HUES6 (cell line): ENCODE measurements at regions not wholly inside any gene's neighbourhood (a gene's known extent, or its start where the extent isn't known, plus 50 kb on each side); places are given as distances from the start of the nearest gene placed in this dataset.
"Not testable (repeated sequence)": the region's sequence is repeated elsewhere in the genome, so short reads cannot be mapped to it uniquely, and the experiment has no call there.

Source experiments
- H3K27ac ChIP-seq: 2 replicates; pipeline ENCODE4 v1.7.0; 2013; ENCODE audit warnings: low read depth, mild to moderate bottlenecking, low read length, inconsistent platforms
- H3K27me3 ChIP-seq: 2 replicates; pipeline ENCODE4 v1.6.1; 2013; ENCODE audit warnings: low read length; ENCODE audit not compliant: control insufficient read depth, insufficient read depth
- H3K36me3 ChIP-seq: 2 replicates; pipeline ENCODE4 v1.6.1; 2013; ENCODE audit warnings: low read length; ENCODE audit not compliant: control insufficient read depth, insufficient read depth
- H3K4me1 ChIP-seq: 2 replicates; pipeline ENCODE4 v1.6.1; 2013; ENCODE audit warnings: low read length; ENCODE audit not compliant: control insufficient read depth, insufficient read depth
- H3K4me3 ChIP-seq: 2 replicates; pipeline ENCODE4 v1.5.1; 2013; ENCODE audit warnings: low read depth, low read length
- H3K9ac ChIP-seq: one replicate; pipeline ENCODE4 v1.6.1; 2013; ENCODE audit warnings: mild to moderate bottlenecking, low read length
- H3K9me3 ChIP-seq: 2 replicates; pipeline ENCODE4 v1.6.1; 2013; ENCODE audit warnings: low read depth, low read length; ENCODE audit not compliant: control insufficient read depth, insufficient read depth

DNA sequence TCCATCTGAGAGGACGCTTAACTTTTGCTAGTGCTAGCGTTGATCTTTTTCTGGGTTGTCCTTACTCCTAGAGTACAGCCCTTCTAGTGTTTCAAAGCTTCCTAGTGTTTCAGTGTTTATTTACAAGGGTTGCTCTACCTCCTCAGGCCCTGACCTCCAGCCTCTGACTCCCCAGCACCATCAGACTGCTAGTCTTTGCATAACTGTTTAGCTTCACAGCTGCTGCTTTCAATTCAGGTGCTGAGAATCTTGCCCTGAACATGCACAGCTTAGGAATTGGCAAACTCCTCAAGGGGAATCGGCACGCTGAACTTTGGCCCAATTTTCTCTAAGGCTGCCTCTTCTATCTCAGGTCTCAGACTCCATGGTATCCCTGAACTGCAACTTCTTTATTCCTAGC is 52.9 kb downstream of the OR52B4 start:
- not testable (repeated sequence) for H3K36me3 ChIP-seq, H3K9me3 ChIP-seq, H3K27ac ChIP-seq, H3K4me3 ChIP-seq, H3K27me3 ChIP-seq, H3K4me1 ChIP-seq, H3K9ac ChIP-seq

DNA sequence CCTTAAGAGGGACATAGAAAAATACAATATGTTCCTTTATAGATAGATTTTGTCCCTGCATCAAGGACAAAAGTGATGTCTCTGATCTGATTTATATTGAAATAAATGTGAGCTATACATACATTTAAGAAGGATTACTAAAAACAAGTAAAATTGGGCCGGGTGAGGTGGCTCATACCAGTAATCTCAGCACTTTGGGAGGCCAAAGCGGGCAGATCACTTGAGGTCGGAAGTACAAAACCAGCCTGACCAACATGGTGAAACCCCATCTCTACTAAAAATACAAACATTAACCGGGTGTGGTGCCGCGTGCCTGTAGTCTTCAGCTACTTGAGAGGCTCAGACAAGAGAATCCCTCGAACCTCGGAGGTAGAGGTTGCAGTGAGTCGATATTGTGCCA is 91.0 kb downstream of the OR52B4 start:
- not testable (repeated sequence) for H3K4me1 ChIP-seq, H3K27me3 ChIP-seq, H3K9me3 ChIP-seq, H3K4me3 ChIP-seq, H3K9ac ChIP-seq, H3K27ac ChIP-seq, H3K36me3 ChIP-seq

DNA sequence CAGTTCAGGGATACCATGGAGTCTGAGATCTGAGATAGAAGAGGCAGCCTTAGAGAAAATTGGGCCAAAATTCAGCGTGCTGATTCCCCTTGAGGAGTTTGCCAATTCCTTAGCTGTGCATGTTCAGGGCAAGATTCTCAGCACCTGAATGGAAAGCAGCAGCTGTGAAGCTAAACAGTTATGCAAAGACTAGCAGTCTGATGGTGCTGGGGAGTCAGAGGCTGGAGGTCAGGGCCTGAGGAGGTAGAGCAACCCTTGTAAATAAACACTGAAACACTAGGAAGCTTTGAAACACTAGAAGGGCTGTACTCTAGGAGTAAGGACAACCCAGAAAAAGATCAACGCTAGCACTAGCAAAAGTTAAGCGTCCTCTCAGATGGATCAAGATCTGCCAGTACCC is 117.1 kb downstream of the OR52B4 start:
- not testable (repeated sequence) for H3K4me3 ChIP-seq, H3K9me3 ChIP-seq, H3K27me3 ChIP-seq, H3K4me1 ChIP-seq, H3K36me3 ChIP-seq, H3K27ac ChIP-seq
- H3K9ac ChIP-seq = peak overlapping the region; percentile 33

DNA sequence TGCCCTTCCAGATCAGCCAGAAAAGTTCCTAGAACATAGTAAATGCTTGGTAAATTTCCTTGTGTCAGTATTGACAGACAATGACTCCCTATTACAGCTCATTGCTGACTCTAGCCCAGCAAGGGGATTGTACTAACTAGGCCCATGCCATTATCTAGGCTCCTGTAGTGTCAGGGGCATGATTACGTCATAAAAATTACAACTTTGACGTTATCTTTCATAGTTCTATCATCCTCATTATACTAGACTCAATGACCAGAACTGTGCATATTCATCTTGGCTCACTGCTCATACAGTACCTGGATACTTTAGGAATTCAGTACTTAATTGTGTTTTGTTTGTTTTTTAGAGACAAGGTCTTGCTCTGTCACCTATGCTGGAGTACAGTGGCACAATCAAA is 118.7 kb downstream of the OR52B4 start:
- not testable (repeated sequence) for H3K27me3 ChIP-seq, H3K4me3 ChIP-seq, H3K4me1 ChIP-seq, H3K27ac ChIP-seq, H3K36me3 ChIP-seq, H3K9ac ChIP-seq, H3K9me3 ChIP-seq

DNA sequence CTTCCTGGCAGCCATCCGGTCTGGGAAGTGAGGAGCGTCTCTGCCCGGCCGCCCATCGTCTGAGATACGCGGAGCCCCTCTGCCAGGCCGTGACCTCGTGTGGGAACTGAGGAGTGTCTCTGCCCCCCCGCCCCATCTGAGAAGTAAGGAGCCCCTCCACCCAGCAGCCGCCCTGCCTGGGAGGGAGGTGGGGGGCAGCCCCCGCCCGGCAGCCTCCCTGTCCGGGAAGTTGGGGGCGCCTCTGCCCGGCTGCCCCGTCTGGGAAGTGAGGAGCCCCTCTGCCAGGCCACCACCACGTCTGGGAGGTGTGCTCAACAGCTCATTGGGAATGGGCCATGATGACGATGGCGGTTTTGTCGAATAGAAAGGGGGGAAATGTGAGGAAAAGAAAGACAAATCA is 130.4 kb downstream of the OR52B4 start:
- not testable (repeated sequence) for H3K27me3 ChIP-seq, H3K27ac ChIP-seq, H3K4me3 ChIP-seq, H3K9ac ChIP-seq, H3K9me3 ChIP-seq, H3K36me3 ChIP-seq, H3K4me1 ChIP-seq

DNA sequence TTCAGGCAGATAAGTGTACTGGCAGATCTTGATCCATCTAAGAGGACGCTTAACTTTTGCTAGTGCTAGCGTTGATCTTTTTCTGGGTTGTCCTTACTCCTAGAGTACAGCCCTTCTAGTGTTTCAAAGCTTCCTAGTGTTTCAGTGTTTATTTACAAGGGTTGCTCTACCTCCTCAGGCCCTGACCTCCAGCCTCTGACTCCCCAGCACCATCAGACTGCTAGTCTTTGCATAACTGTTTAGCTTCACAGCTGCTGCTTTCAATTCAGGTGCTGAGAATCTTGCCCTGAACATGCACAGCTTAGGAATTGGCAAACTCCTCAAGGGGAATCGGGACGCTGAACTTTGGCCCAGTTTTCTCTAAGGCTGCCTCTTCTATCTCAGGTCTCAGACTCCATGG is 124.3 kb downstream of the RRM1 start:
- H3K4me3 ChIP-seq = not testable (repeated sequence)

DNA sequence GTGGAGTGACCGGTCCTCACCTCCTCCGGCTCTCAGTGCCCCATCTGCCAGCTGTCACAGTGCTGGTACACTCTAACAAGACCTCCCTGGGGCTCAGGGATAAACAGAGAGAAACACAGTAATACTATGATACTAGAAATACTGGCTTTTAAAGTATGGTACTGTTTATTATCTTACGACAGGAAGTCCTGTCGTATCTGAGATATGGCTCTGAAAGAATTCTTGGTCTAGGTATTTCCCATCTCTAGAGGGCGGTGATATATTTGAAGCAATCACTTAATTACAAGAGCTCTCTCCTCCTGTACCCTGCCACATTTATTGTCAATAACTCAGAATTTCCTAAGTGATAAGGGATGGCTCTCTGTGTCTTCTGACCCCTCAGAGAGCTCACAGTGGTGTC is 119.1 kb downstream of the RRM1 start:
- peaks cover 26% of the 10 kb centered on the region for H3K27me3 ChIP-seq

More for the DNA sequence above, 124.3 kb downstream of the RRM1 start:
- not testable (repeated sequence) for H3K27me3 ChIP-seq, H3K4me1 ChIP-seq, H3K9ac ChIP-seq, H3K27ac ChIP-seq, H3K36me3 ChIP-seq, H3K9me3 ChIP-seq

DNA sequence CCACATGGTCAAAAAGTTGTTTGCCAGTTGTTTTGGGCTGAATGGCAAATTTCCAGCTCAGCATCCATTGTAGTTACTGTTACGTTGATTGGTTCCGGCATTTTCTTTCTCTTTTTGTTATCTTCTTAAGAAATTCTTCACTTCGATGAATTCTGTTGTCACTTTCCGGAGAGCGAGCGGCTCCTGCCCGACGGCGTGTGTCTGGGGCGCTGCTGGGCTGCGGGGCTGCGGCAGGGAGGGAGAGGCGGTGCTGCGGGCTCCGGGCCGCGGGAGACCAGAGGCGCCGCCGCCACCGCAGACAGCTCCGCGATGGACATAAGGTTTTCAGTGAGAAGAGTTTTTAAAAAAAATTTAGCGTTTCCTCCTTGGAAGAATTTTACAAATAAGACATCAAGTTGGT is 117.4 kb downstream of the RRM1 start:
- Histone ChIP-seq H3K27ac (no peak overlapping the region), H3K27me3 (peaks cover 26% of the 10 kb centered on the region), H3K36me3 (no peaks in the 10 kb centered on the region), H3K4me3 (peak overlapping the region; percentile 45), H3K9me3 (no peaks in the 10 kb centered on the region), H3K9ac (peak overlapping the region; percentile 12), H3K4me1 (no peaks in the 10 kb centered on the region)

More for the DNA sequence above, 119.1 kb downstream of the RRM1 start:
- Histone ChIP-seq H3K4me1 (peaks cover 1% of the 10 kb centered on the region; the same call in 1 of the 2 replicates), H3K27ac (no peak overlapping the region), H3K4me3 (no peak overlapping the region), H3K9me3 (no peaks in the 10 kb centered on the region), H3K9ac (no peak overlapping the region), H3K36me3 (no peaks in the 10 kb centered on the region)

DNA sequence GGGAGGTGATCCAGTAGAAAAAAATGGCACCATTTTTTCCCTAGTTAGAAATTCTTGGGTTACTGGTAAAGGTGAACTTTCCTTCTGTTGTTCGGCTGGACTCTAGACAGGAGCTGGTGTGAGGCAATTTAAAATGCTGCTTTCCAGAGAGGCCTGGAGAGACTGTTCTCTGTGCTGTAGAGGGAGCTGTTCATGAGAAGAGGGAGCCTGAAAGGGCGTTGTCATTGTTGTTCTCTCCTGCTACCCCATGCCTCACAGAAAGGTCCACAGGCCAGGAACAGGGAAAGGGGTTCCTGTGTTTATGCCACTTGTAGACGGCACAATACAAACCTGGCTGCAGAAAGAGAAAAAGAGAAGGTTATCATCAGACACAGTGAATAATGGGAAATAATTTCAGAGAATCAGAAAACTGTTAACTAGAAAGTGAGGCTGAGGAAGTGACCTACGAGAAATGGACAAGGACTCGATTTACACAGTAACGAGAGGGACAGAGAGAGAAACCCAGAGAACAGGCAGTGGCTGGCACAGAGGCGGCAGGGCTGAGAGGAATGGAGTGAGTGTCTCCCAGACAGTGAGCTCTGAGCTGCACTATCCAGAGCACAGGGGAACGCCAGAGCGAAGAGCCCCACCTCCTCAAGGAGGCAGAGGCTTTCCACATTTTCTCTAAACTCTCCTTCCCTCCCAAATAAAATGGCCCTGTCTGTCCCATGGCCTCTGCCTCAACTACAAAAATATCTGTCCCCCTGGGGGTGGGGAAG is 109.2 kb downstream of the RRM1 start:
- no peaks in the 10 kb centered on the region for H3K36me3 ChIP-seq
- H3K27ac ChIP-seq = no peak overlapping the region

DNA sequence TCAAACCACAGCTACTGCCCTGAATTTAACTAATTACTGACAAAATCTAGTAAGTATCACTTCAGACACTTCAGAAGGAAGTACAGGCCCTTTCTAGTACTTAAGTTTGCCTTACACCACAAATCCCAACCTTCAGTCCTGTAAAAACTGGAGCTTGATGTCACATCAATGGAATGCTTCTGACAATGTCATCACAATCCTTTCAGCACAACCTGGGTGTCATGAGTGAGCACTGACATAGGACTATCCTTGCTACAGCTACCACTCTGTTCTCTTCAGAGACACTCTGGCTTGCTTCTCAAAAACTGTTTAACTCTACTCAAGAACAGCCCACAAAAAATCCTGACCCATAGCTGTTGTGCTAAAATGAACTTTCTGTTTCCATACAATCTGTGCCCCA is 108.2 kb downstream of the RRM1 start:
- H3K9ac ChIP-seq = no peak overlapping the region
- no peaks in the 10 kb centered on the region for H3K36me3 ChIP-seq
- peaks cover 3% of the 10 kb centered on the region; the same call in 1 of the 2 replicates for H3K4me1 ChIP-seq
- H3K4me3 ChIP-seq = no peak overlapping the region
- no peaks in the 10 kb centered on the region for H3K27me3 ChIP-seq
- no peaks in the 10 kb centered on the region for H3K9me3 ChIP-seq
- H3K27ac ChIP-seq = no peak overlapping the region

More for the DNA sequence above, 109.2 kb downstream of the RRM1 start:
- no peaks in the 10 kb centered on the region for H3K27me3 ChIP-seq
- H3K9me3 ChIP-seq = no peaks in the 10 kb centered on the region
- H3K4me1 ChIP-seq = peaks cover 3% of the 10 kb centered on the region; the same call in 1 of the 2 replicates
- no peak overlapping the region for H3K4me3 ChIP-seq
- H3K9ac ChIP-seq = no peak overlapping the region

DNA sequence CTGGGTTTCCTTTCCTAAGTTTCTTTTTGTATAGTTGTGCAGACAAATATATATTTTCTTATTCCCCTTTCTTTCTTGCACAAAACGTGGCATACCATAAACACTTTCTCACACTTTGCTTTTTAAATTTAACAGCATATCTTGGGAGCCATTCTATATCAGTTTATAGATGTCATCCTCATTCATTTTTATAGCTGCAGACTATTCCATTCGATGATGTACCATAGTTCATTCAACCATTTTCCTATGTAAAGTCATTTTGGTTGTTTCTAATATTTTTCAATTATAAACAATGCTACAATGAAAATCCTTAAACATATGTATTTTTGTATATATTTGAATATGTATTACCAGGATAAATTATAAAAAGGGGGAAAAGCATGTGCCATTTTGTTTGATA is 102.5 kb downstream of the RRM1 start:
- Histone ChIP-seq H3K36me3 (no peaks in the 10 kb centered on the region), H3K9me3 (no peaks in the 10 kb centered on the region), H3K27ac (no peak overlapping the region), H3K9ac (no peak overlapping the region), H3K27me3 (no peaks in the 10 kb centered on the region), H3K4me3 (no peak overlapping the region), H3K4me1 (no peaks in the 10 kb centered on the region)

DNA sequence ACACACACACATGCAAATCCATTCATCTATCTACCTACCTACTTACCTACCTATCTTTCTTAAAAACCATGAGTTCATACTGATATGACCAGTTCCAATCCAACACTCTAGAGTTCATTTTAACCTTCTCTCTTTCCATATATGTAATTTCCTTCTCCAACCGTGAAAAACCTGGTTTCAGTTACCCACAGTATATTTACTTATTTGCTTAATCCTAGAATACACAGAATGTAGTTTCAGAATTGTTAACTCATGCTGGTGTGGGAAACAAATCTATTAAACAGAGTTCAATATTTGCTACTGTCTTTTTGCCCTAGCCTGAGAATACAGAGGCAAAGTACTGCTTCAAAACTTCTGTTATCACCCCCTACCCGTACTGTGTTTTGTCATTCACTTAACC is 101.3 kb downstream of the RRM1 start:
- Histone ChIP-seq H3K9ac (no peak overlapping the region), H3K9me3 (no peaks in the 10 kb centered on the region), H3K36me3 (no peaks in the 10 kb centered on the region), H3K27ac (no peak overlapping the region), H3K4me1 (no peaks in the 10 kb centered on the region), H3K27me3 (no peaks in the 10 kb centered on the region), H3K4me3 (no peak overlapping the region)
